Spleen (tissue), 11 donors: ENCODE measurements at regions not wholly inside any gene's neighbourhood (a gene's known extent, or its start where the extent isn't known, plus 50 kb on each side); places are given as distances from the start of the nearest gene placed in this dataset.

Experiments used
- DNase-seq: peaks from one replicate; pipeline ENCODE4 v3.0.0-alpha.2; 2020
- H3K27ac ChIP-seq, 8 donors: fragments of 200-600 bp; sonication (generic) in 7 of 8; 1 replicate in 4 of 8; 2 replicates in 4 of 8; pipeline versions ENCODE4 v1.5.0 to v1.8.0; 2016 to 2021; ENCODE audit warnings: inconsistent platforms in 4 of 8, mild to moderate bottlenecking in 4 of 8, moderate library complexity in 1 of 8
- H3K27me3 ChIP-seq, 7 donors: fragments of 200-600 bp; sonication (generic) in 6 of 7; replicated peaks in 1 of 7; 1 replicate in 4 of 7; 2 replicates in 3 of 7; pipeline versions ENCODE4 v1.5.0 to v1.8.0; 2016 to 2021; ENCODE audit warnings: inconsistent platforms in 3 of 7, mild to moderate bottlenecking in 1 of 7
- H3K36me3 ChIP-seq, 6 donors: fragments of 200-600 bp; sonication (generic) in 5 of 6; 1 replicate in 4 of 6; 2 replicates in 2 of 6; pipeline versions ENCODE4 v1.5.0 to v1.8.0; 2016 to 2021; ENCODE audit warnings: inconsistent platforms in 2 of 6
- H3K4me1 ChIP-seq, 6 donors: fragments of 200-600 bp; sonication (generic) in 5 of 6; 1 replicate in 3 of 6; 2 replicates in 3 of 6; pipeline versions ENCODE4 v1.5.0 to v1.8.0; 2016 to 2021; ENCODE audit warnings: inconsistent platforms in 3 of 6
- H3K4me3 ChIP-seq, 8 donors: fragments of 200-600 bp; sonication (generic) in 7 of 8; 1 replicate in 4 of 8; 2 replicates in 4 of 8; pipeline versions ENCODE4 v1.5.0 to v1.8.0; 2016 to 2021; ENCODE audit warnings: inconsistent platforms in 4 of 8, mild to moderate bottlenecking in 4 of 8, moderate library complexity in 2 of 8
- H3K9me3 ChIP-seq, 8 donors: fragments of 200-600 bp; sonication (generic) in 7 of 8; 1 replicate in 4 of 8; 2 replicates in 4 of 8; pipeline versions ENCODE4 v1.5.0 to v1.8.0; 2016 to 2021; ENCODE audit warnings: inconsistent platforms in 4 of 8
- CTCF ChIP-seq, 11 experiments: fragments of 200-600 bp in 7 of 11; fragments of 450-650 bp in 4 of 11; sonication (generic) in 4 of 11; IDR thresholded peaks in 8 of 11; conservative IDR thresholded peaks in 3 of 11; 1 replicate in 7 of 11; 2 replicates in 4 of 11; pipeline versions ENCODE4 v1.4.0 to v1.8.0; 2016 to 2021; ENCODE audit warnings: antibody characterized with exemption in 11 of 11, inconsistent platforms in 4 of 11, mild to moderate bottlenecking in 1 of 11
- POLR2A ChIP-seq, 3 donors: fragments of 450-650 bp; IDR thresholded peaks; one replicate each; pipeline ENCODE4 v1.5.1; 2017; ENCODE audit warnings: antibody characterized with exemption in 3 of 3, mild to moderate bottlenecking in 1 of 3
- POLR2AphosphoS5 ChIP-seq, 3 donors: sonication (generic); formaldehyde crosslinking; IDR thresholded peaks; one replicate each; pipeline ENCODE4 v1.5.1; 2017; ENCODE audit warnings: antibody characterized with exemption in 3 of 3
- WGBS, 5 donors: extraction: QIAGEN DNeasy Blood & Tissue Kit in 3 of 5; methylation state at CpG; one replicate each; pipeline versions ENCODE4 v1.1.5 to v1.1.7; 2013 to 2018; 5-methylcytosine and 5-hydroxymethylcytosine counted together
- intact Hi-C: fragments of 100-400 bp; cut with DNase I; formaldehyde crosslinking; loops from one replicate; pipeline ENCODE4 v1.15.0; 2023; ENCODE audit warnings: low total_unique reads
- donor health status: healthy with polysubstance abuse.
- donor health status: DM: no; HTN: no; CAD: no; lungs with moderate emphysema.
- donor health status: DM: no; HTN: no; CAD: no.
- donor health status: Bipolar disorder and iron deficiency.
- donor health status: healthy.
- donor health status: DM: no; HTN: no; CAD: no.
- donor health status: DM: yes; HTN: yes; CAD: no.

DNA sequence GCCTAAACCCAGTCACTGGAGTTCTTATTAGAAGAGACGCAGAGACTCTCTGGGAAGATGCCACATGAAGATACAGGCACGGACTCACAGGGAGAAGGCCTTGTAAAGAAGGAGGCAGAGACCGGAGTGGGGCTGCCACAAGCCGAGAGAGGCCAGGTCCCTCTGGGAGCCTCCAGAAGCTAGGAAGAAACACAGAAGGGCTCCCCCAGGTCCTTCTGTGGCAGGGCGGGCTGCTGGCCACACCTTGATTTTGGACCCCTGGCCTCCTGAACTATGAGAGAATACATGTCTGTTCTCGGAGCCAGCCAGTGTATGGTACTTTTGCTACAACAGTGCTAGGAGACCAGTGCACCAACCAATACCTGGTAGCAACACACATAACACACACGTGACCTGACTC is 140.1 kb upstream of the SPACA7 start:
- Histone ChIP-seq H3K4me3 (no peak overlapping the region), H3K27ac (no peak overlapping the region), H3K9me3 (peaks cover 0 to 12% (median 0%) of the 10 kb centered on the region in 8 donors), H3K36me3 (no peaks in the 10 kb centered on the region), H3K4me1 (no peaks in the 10 kb centered on the region), H3K27me3 (peaks cover 0 to 24% (median 0%) of the 10 kb centered on the region in 7 donors)
- 77 to 92% (median 80%) methylated on average over 6 to 7 of the region's 7 CpGs for WGBS, 5 donors
- no peak for DNase-seq
- intact Hi-C loops: no loop called here
- TF ChIP-seq POLR2A (IDR thresholded peaks at IDR 0.05): no peak
- TF ChIP-seq CTCF (IDR thresholded peaks at IDR 0.05 in 8 of 11, conservative IDR thresholded peaks at IDR 0.05 in 3 of 11): no peak
- TF ChIP-seq POLR2AphosphoS5 (IDR thresholded peaks at IDR 0.05): no peak

DNA sequence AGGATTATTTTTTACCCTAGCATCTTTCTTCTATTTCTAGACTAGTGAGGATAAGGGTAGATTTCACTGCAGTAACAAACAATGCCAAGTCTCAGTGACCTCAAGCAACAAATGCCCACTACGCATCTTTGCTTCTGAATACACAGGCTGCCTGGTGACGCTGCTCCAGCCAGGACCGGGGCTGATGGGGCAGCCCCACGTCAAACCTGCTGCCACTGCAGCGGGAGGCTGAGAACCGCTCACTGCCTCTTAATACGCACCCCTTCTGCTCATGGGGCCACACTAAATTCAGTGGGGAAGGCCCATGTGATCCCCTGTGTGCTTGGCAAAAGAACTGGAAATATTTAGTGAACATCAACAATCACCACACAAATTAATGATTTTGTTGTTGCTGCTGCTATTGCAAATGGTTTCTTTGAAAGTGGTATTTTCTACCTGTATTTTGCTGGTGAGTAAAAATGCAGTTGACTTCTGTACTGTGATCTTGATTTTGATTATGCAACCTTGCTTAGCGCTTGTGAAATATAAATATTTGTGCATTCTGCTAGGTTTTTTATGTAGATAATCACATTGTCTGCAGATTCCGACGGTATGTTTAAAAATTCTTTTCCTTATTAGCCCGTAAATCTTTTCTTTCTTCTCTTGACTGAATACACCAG is 139.5 kb upstream of the SPACA7 start:
- Histone ChIP-seq H3K9me3 (peaks cover 0 to 12% (median 0%) of the 10 kb centered on the region in 8 donors), H3K4me1 (no peaks in the 10 kb centered on the region), H3K4me3 (no peak overlapping the region), H3K27me3 (peaks cover 0 to 24% (median 0%) of the 10 kb centered on the region in 7 donors), H3K36me3 (no peaks in the 10 kb centered on the region), H3K27ac (no peak overlapping the region)
- intact Hi-C loops: no loop called here
- WGBS, 5 donors: 85 to 94% (median 90%) methylated on average over 11 of the region's 11 CpGs
- TF ChIP-seq POLR2AphosphoS5 (IDR thresholded peaks at IDR 0.05) (no peak), CTCF (IDR thresholded peaks at IDR 0.05 in 8 of 11, conservative IDR thresholded peaks at IDR 0.05 in 3 of 11) (no peak), POLR2A (IDR thresholded peaks at IDR 0.05) (no peak)
- DNase-seq: no peak

- Histone ChIP-seq H3K4me3 (no peak overlapping the region), H3K4me1 (no peaks in the 10 kb centered on the region), H3K27ac (no peak overlapping the region), H3K36me3 (no peaks in the 10 kb centered on the region), H3K9me3 (peaks cover 0 to 12% (median 0%) of the 10 kb centered on the region in 8 donors), H3K27me3 (peaks cover 0 to 29% (median 0%) of the 10 kb centered on the region in 7 donors)
- 88 to 91% (median 90%) methylated on average over 12 to 18 of the region's 18 CpGs for WGBS, 5 donors
- intact Hi-C loops: no loop called here
- DNase-seq: no peak
- no peak for TF ChIP-seq POLR2AphosphoS5 (IDR thresholded peaks at IDR 0.05)
- no peak for TF ChIP-seq CTCF (IDR thresholded peaks at IDR 0.05 in 8 of 11, conservative IDR thresholded peaks at IDR 0.05 in 3 of 11)
- TF ChIP-seq POLR2A (IDR thresholded peaks at IDR 0.05): no peak
These were observed 137.6 kb upstream of the SPACA7 start for GRCh38 chr13:112238436-112238995.

DNA sequence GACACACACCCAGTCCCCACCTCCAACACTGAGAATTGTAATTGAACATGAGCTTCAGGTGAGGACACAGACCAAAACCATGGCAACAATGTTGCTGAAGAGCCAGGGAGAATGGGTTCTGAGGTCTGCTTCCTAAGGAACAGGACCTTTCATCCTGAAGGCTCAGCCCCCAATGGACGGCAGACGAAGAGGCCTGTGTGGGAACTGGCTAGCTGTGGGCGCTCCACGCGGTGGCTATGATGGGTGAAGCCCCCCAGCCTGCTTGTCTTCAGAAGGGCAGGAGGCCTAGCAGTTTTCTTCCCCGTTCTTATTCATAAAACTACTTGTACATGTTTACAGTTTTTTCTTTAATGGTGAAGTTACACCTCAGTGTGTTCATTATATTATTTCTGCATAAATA is 136.1 kb upstream of the SPACA7 start:
- 57 to 80% (median 77%) methylated on average over 5 to 6 of the region's 6 CpGs for WGBS, 5 donors
- DNase-seq: no peak
- Histone ChIP-seq H3K36me3 (no peaks in the 10 kb centered on the region), H3K4me1 (no peaks in the 10 kb centered on the region), H3K4me3 (no peak overlapping the region), H3K9me3 (peaks cover 0 to 12% (median 0%) of the 10 kb centered on the region in 8 donors), H3K27me3 (peaks cover 0 to 16% (median 0%) of the 10 kb centered on the region in 7 donors), H3K27ac (no peak overlapping the region)
- TF ChIP-seq POLR2A (IDR thresholded peaks at IDR 0.05): no peak
- intact Hi-C loops: no loop called here
